B cell (primary cell): ENCODE measurements at regions not wholly inside any gene's neighbourhood (a gene's known extent, or its start where the extent isn't known, plus 50 kb on each side); places are given as distances from the start of the nearest gene placed in this dataset.

Experiments used
- ATAC-seq: fragments of 200-7000 bp; cut with Tn5 transposase; one replicate; pipeline ENCODE4 v1.10.0; 2021; ENCODE audit warnings: low read depth, mild to moderate bottlenecking, moderate number of reproducible peaks, moderate library complexity
- CTCF ChIA-PET: fragments of 350-600 bp; sonication (Branson Sonifier 250); formaldehyde crosslinking; loops from one replicate; lab custom pipeline; 2021; ENCODE audit warnings: antibody characterized with exemption, inconsistent platforms; lab: Charles Lee
- POLR2A ChIA-PET: fragments of 350-600 bp; sonication (Branson Sonifier 250); formaldehyde crosslinking; loops from one replicate; lab custom pipeline; 2021; ENCODE audit warnings: antibody characterized with exemption; lab: Charles Lee
- DNase-seq: peaks from one replicate; pipeline ENCODE4 v3.0.0; 2013
- H2AFZ ChIP-seq: 2 replicates; pipeline ENCODE4 v1.6.1; 2012; ENCODE audit warnings: mild to moderate bottlenecking, low read depth, low read length; ENCODE audit not compliant: insufficient read depth, poor library complexity, severe bottlenecking
- H3K27ac ChIP-seq, 2 donors: 1 replicate in 1 of 2; 2 replicates in 1 of 2; pipeline ENCODE4 v1.5.1; 2012 to 2013; ENCODE audit warnings: low read length in 2 of 2, mild to moderate bottlenecking in 2 of 2, moderate library complexity in 1 of 2
- H3K27me3 ChIP-seq, 4 experiments: fragments of 200-600 bp in 1 of 4; sonication (generic) in 1 of 4; replicated peaks in 1 of 4; 1 replicate in 2 of 4; 2 replicates in 2 of 4; pipeline versions ENCODE4 v1.6.1 to v1.7.0; 2013 to 2016; ENCODE audit warnings: low read length in 3 of 4, mild to moderate bottlenecking in 2 of 4, mixed read lengths in 1 of 4, moderate library complexity in 1 of 4; ENCODE audit not compliant: insufficient read depth in 4 of 4, control insufficient read depth in 3 of 4; ENCODE audit errors: control extremely low read depth in 1 of 4
- H3K36me3 ChIP-seq, 2 experiments: replicated peaks in 1 of 2; 1 replicate in 1 of 2; 2 replicates in 1 of 2; pipeline versions ENCODE4 v1.6.1 to v1.7.1; 2013; ENCODE audit warnings: low read length in 1 of 2; ENCODE audit not compliant: insufficient read depth in 2 of 2, control insufficient read depth in 1 of 2; ENCODE audit errors: control extremely low read depth in 1 of 2, extremely low read depth in 1 of 2
- H3K4me1 ChIP-seq, 2 donors: fragments of 200-600 bp in 1 of 2; sonication (generic) in 1 of 2; 1 replicate in 1 of 2; 2 replicates in 1 of 2; pipeline versions ENCODE4 v1.5.1 to v1.6.1; 2013 to 2017; ENCODE audit warnings: low read length in 2 of 2; ENCODE audit not compliant: control insufficient read depth in 2 of 2, insufficient read depth in 2 of 2
- H3K4me2 ChIP-seq: replicated peaks from 2 replicates; pipeline ENCODE3; 2012; ENCODE audit warnings: mild to moderate bottlenecking, low read depth, low read length; ENCODE audit not compliant: poor library complexity, severe bottlenecking
- H3K4me3 ChIP-seq, 5 experiments: fragments of 200-600 bp in 1 of 5; sonication (generic) in 1 of 5; 1 replicate in 3 of 5; 2 replicates in 2 of 5; pipeline versions ENCODE4 v1.5.1 to v1.7.0; 2011 to 2016; ENCODE audit warnings: low read length in 4 of 5, mild to moderate bottlenecking in 4 of 5, low read depth in 2 of 5, control low read depth in 1 of 5, moderate library complexity in 1 of 5; ENCODE audit not compliant: insufficient read depth in 1 of 5; ENCODE audit errors: control extremely low read depth in 1 of 5, extremely low read depth in 1 of 5
- H3K79me2 ChIP-seq: fragments of 200-600 bp; sonication (generic); one replicate; pipeline ENCODE4 v1.6.0; 2016; ENCODE audit warnings: low read length; ENCODE audit not compliant: control insufficient read depth, insufficient read depth
- H3K9ac ChIP-seq: fragments of 200-600 bp; sonication (generic); 2 replicates; pipeline ENCODE4 v1.6.1; 2017; ENCODE audit warnings: mild to moderate bottlenecking, low read length, moderate library complexity
- H3K9me3 ChIP-seq, 3 donors: one replicate each; pipeline versions ENCODE4 v1.6.1 to v1.7.1; 2013; ENCODE audit warnings: low read length in 2 of 3; ENCODE audit not compliant: control insufficient read depth in 2 of 3, insufficient read depth in 1 of 3; ENCODE audit errors: control extremely low read depth in 1 of 3
- H4K20me1 ChIP-seq: 2 replicates; pipeline ENCODE4 v1.6.0; 2012; ENCODE audit warnings: mild to moderate bottlenecking, low read length; ENCODE audit not compliant: insufficient read depth, control insufficient read depth, poor library complexity, severe bottlenecking
- H3K27ac Mint-ChIP-seq: one replicate; pipeline ENCODE4 v1.8.0; 2021; ENCODE audit warnings: mixed read lengths
- H3K27me3 Mint-ChIP-seq: one replicate; pipeline ENCODE4 v1.8.0; 2021; ENCODE audit warnings: mixed read lengths
- H3K4me1 Mint-ChIP-seq: one replicate; pipeline ENCODE4 v1.8.0; 2021; ENCODE audit warnings: mixed read lengths
- H3K4me3 Mint-ChIP-seq: one replicate; pipeline ENCODE4 v1.8.0; 2021; ENCODE audit warnings: mixed read lengths
- H3K9me3 Mint-ChIP-seq: one replicate; pipeline ENCODE4 v1.8.0; 2022; ENCODE audit warnings: mixed read lengths; ENCODE audit not compliant: insufficient read depth
- CTCF ChIP-seq: fragments of 200-600 bp; IDR thresholded peaks from one replicate; pipeline ENCODE4 v1.8.0; 2022; ENCODE audit warnings: antibody characterized with exemption, mild to moderate bottlenecking
- EZH2 ChIP-seq: IDR thresholded peaks from 2 replicates; pipeline ENCODE4 v1.6.1; 2012; ENCODE audit warnings: borderline replicate concordance, low read depth, mild to moderate bottlenecking, moderate library complexity, low read length; ENCODE audit not compliant: insufficient read depth, poor library complexity, severe bottlenecking
- WGBS: methylation state at CpG from one replicate; pipeline ENCODE4 v1.1.5; 2013; ENCODE audit warnings: missing lambda C conversion rate; ENCODE audit not compliant: insufficient coverage; 5-methylcytosine and 5-hydroxymethylcytosine counted together
- intact Hi-C: fragments of 100-400 bp; cut with micrococcal nuclease; formaldehyde crosslinking; loops from one replicate; pipeline ENCODE4 v1.10.0; 2022

GRCh38 chr20:53831812-53832211, 238.2 kb upstream of the ZNF217 start:
- H3K79me2 ChIP-seq: no peaks in the 10 kb centered on the region
- POLR2A ChIA-PET: no interaction called here
- H3K27ac ChIP-seq: peak overlapping the region in 1 of 2 donors; percentile 28
- H3K4me1 ChIP-seq: peaks cover 66 to 75% of the 10 kb centered on the region in 2 donors
- no peak overlapping the region for H3K4me3 ChIP-seq
- DNase-seq (no peak), ATAC-seq (no peak)
- no peaks in the 10 kb centered on the region for H3K36me3 ChIP-seq
- WGBS: 60% methylated on average over 1 of the region's 3 CpGs
- intact Hi-C loops: loop anchor here (5.0 to 10.0 kb wide), 2 partner anchors 35 to 83 kb away; no protein-coding TSS in a partner anchor
- H3K9me3 ChIP-seq: peaks cover 0 to 1% (median 0%) of the 10 kb centered on the region in 3 donors
- peak overlapping the region; percentile 69 for H3K27ac Mint-ChIP-seq
- no peak overlapping the region for H3K4me2 ChIP-seq
- no peak overlapping the region for H3K4me3 Mint-ChIP-seq
- CTCF ChIA-PET: interaction anchor here (1.0 to 3.2 kb wide), 3 partner anchors 35 to 84 kb away, joined by 3 to 14 read pairs (median 7); no protein-coding TSS in a partner anchor
- no peaks in the 10 kb centered on the region for H3K27me3 ChIP-seq
- no peak overlapping the region for H3K9ac ChIP-seq
- peaks cover 5% of the 10 kb centered on the region for H3K9me3 Mint-ChIP-seq
- peaks cover 82% of the 10 kb centered on the region for H3K4me1 Mint-ChIP-seq
- H3K27me3 Mint-ChIP-seq: no peaks in the 10 kb centered on the region
- no peaks in the 10 kb centered on the region for H4K20me1 ChIP-seq
- no peak for TF ChIP-seq EZH2
- TF ChIP-seq CTCF: no peak
- no peak overlapping the region for H2AFZ ChIP-seq

- Histone ChIP-seq H3K4me2 (no peak overlapping the region), H4K20me1 (no peaks in the 10 kb centered on the region), H3K79me2 (no peaks in the 10 kb centered on the region), H3K27me3 (no peaks in the 10 kb centered on the region), H2AFZ (no peak overlapping the region), H3K4me3 (no peak overlapping the region), H3K9me3 (peaks cover 0 to 1% (median 0%) of the 10 kb centered on the region in 3 donors), H3K27ac (peak overlapping the region; percentile 83 to 93), H3K4me1 (peaks cover 72 to 77% of the 10 kb centered on the region in 2 donors), H3K9ac (no peak overlapping the region), H3K36me3 (no peaks in the 10 kb centered on the region)
- no peak for DNase-seq
- no CpG with 5 or more reads among the region's 5 CpGs for WGBS
- intact Hi-C loops: loop anchor here (5.0 to 10.0 kb wide), 2 partner anchors 36 to 84 kb away; no protein-coding TSS in a partner anchor
- H3K4me1 Mint-ChIP-seq: peaks cover 84% of the 10 kb centered on the region
- ChIA-PET CTCF (interaction anchor here (1.0 to 3.2 kb wide), 6 partner anchors 8 to 102 kb away, joined by 3 to 14 read pairs (median 6); no protein-coding TSS in a partner anchor), POLR2A (no interaction called here)
- TF ChIP-seq CTCF (no peak), EZH2 (no peak)
- no peaks in the 10 kb centered on the region for H3K27me3 Mint-ChIP-seq
- ATAC-seq: no peak
- no peak overlapping the region for H3K4me3 Mint-ChIP-seq
- H3K27ac Mint-ChIP-seq: peak overlapping the region; percentile 98
- H3K9me3 Mint-ChIP-seq: peaks cover 5% of the 10 kb centered on the region
Measured at GRCh38 chr20:53831228-53831627, 237.6 kb upstream of the ZNF217 start.
